K562 (cell line): ENCODE measurements at regions not wholly inside any gene's neighbourhood (a gene's known extent, or its start where the extent isn't known, plus 50 kb on each side); places are given as distances from the start of the nearest gene placed in this dataset.

Experiments
- ATAC-seq: fragments of 200-7000 bp; cut with Tn5 transposase; 3 replicates; pipeline ENCODE4 v1.9.1; 2020; ENCODE audit warnings: moderate library complexity
- BruUV-seq: library from RNA; stranded (reverse); fragments of 400-500 nt; replicated peaks from 2 replicates; lab custom pipeline; 2021; lab: Mats Ljungman, UMichigan
- CTCF ChIA-PET: fragments of 300-600 bp; formaldehyde crosslinking; extraction: SDS; loops from one replicate; lab custom pipeline; 2021; ENCODE audit warnings: low intra/inter-chr PET ratio; lab: Yijun Ruan, JAX
- POLR2A ChIA-PET: fragments of 300-600, 350-650 bp; sonication (Branson Sonifier 250); formaldehyde crosslinking; extraction: SDS; loops from one replicate; lab custom pipeline; 2021; ENCODE audit warnings: antibody characterized with exemption, inconsistent platforms; lab: Yijun Ruan, JAX
- DNase-seq, 4 experiments: peaks; one replicate each; pipeline versions ENCODE4 v3.0.0 to v3.0.0-alpha.2; 2011 to 2018; ENCODE audit warnings: low spot score in 3 of 4, mixed read lengths in 3 of 4; ENCODE audit errors: extremely low read depth in 1 of 4
- FAIRE-seq: peaks from 2 replicates; lab custom pipeline; 2011; peaks lifted over from hg19 to GRCh38; lab: Jason Lieb, UNC
- H2AFZ ChIP-seq: 2 replicates; pipeline ENCODE4 v1.6.0; 2011; ENCODE audit warnings: low read depth, low read length, control low read depth, inconsistent platforms
- H3K27ac ChIP-seq: fragments of 200-600 bp; 3 replicates; pipeline ENCODE4 v1.8.0; 2011; ENCODE audit warnings: low read depth, mild to moderate bottlenecking, control low read depth, inconsistent platforms, low read length, moderate library complexity, mixed read lengths; ENCODE audit errors: extremely low read depth
- H3K27me3 ChIP-seq, 2 experiments: fragments of 300-600 bp in 1 of 2; 2 replicates in 1 of 2; 3 replicates in 1 of 2; pipeline versions ENCODE4 v1.6.0 to v1.8.0; 2011; ENCODE audit warnings: inconsistent platforms in 2 of 2, low read length in 2 of 2, mild to moderate bottlenecking in 1 of 2, mixed read lengths in 1 of 2, moderate library complexity in 1 of 2; ENCODE audit not compliant: control insufficient read depth in 2 of 2, insufficient read depth in 2 of 2
- H3K36me3 ChIP-seq: fragments of 300-600 bp; 3 replicates; pipeline ENCODE4 v1.8.0; 2011; ENCODE audit warnings: mild to moderate bottlenecking, low read length, inconsistent platforms; ENCODE audit not compliant: control insufficient read depth, insufficient read depth
- H3K4me1 ChIP-seq, 2 experiments: fragments of 200-600 bp in 1 of 2; replicated peaks in 1 of 2; 2 replicates in 1 of 2; 3 replicates in 1 of 2; pipeline versions ENCODE4 v1.5.1 to v1.8.0; 2011; ENCODE audit warnings: inconsistent platforms in 2 of 2, low read length in 2 of 2, mild to moderate bottlenecking in 1 of 2, mixed read lengths in 1 of 2, moderate library complexity in 1 of 2; ENCODE audit not compliant: control insufficient read depth in 2 of 2, insufficient read depth in 2 of 2
- H3K4me2 ChIP-seq: 2 replicates; pipeline ENCODE4 v1.6.1; 2011; ENCODE audit warnings: low read length, control low read depth, inconsistent platforms, mixed read lengths; ENCODE audit not compliant: insufficient read depth
- H3K4me3 ChIP-seq: fragments of 200-600 bp; sonication (generic), shearing (Covaris generic); 2 replicates; pipeline ENCODE4 v1.5.1; 2016; ENCODE audit warnings: control low read depth, inconsistent platforms
- H3K79me2 ChIP-seq: fragments of 200-600 bp; 3 replicates; pipeline ENCODE4 v1.8.0; 2011; ENCODE audit warnings: low read length, inconsistent platforms; ENCODE audit not compliant: control insufficient read depth, insufficient read depth
- H3K9ac ChIP-seq, 2 experiments: 2 replicates each; pipeline versions ENCODE4 v1.6.0 to v1.6.1; 2011; ENCODE audit warnings: low read depth in 2 of 2, low read length in 2 of 2, control low read depth in 1 of 2, inconsistent platforms in 1 of 2, mild to moderate bottlenecking in 1 of 2, mixed read lengths in 1 of 2; ENCODE audit not compliant: insufficient read depth in 1 of 2
- H3K9me1 ChIP-seq: one replicate; pipeline ENCODE4 v1.6.0; 2011; ENCODE audit warnings: inconsistent platforms, mild to moderate bottlenecking, low read length, moderate library complexity; ENCODE audit not compliant: control insufficient read depth, insufficient read depth
- H3K9me3 ChIP-seq: replicated peaks from 2 replicates; pipeline ENCODE4 v1.5.1; 2011; ENCODE audit warnings: low read depth, low read length, inconsistent platforms; ENCODE audit not compliant: control insufficient read depth, insufficient read depth
- H4K20me1 ChIP-seq: replicated peaks from 2 replicates; pipeline ENCODE4 v1.6.1; 2011; ENCODE audit warnings: low read length, inconsistent platforms, mixed read lengths; ENCODE audit not compliant: control insufficient read depth, insufficient read depth
- AFF4 ChIP-seq: sonication (generic); formaldehyde crosslinking; IDR thresholded peaks from 2 replicates; pipeline ENCODE4 v1.8.0; 2023; ENCODE audit warnings: mild to moderate bottlenecking, missing genetic modification reagents
- ARID1B ChIP-seq: fragments of 450-650 bp; IDR thresholded peaks from 2 replicates; pipeline ENCODE4 v1.6.1; 2016; ENCODE audit warnings: antibody characterized with exemption, mild to moderate bottlenecking, inconsistent platforms
- CCNT2 ChIP-seq: IDR thresholded peaks from 2 replicates; pipeline ENCODE4 v1.6.1; 2011; ENCODE audit warnings: borderline replicate concordance, low read depth, mild to moderate bottlenecking, moderate library complexity, mixed read lengths, low read length; ENCODE audit not compliant: insufficient read length; ENCODE audit errors: extremely low read depth
- CXXC5 ChIP-seq: fragments of 250-450 bp; sonication (Bioruptor Pico); IDR thresholded peaks from 2 replicates; pipeline ENCODE4 v1.8.0; 2022; ENCODE audit warnings: inconsistent platforms, mild to moderate bottlenecking, moderate library complexity
- ETS2 ChIP-seq: IDR thresholded peaks from 2 replicates; pipeline ENCODE4 v1.6.1; 2016; ENCODE audit warnings: borderline replicate concordance, missing genetic modification characterization, mild to moderate bottlenecking, moderate library complexity, missing compliant biosample characterization; ENCODE audit not compliant: poor library complexity, severe bottlenecking
- HMG20A ChIP-seq: fragments of 450-650 bp; formaldehyde crosslinking; conservative IDR thresholded peaks from 2 replicates; pipeline ENCODE4 v1.4.0; 2020; ENCODE audit warnings: mild to moderate bottlenecking, mixed read lengths
- HNRNPUL1 ChIP-seq: fragments of 200-400 bp; formaldehyde crosslinking; IDR thresholded peaks from 2 replicates; pipeline ENCODE4 v1.6.1; 2017; ENCODE audit warnings: low read length
- MYNN ChIP-seq, 2 experiments: sonication (generic); formaldehyde crosslinking in 1 of 2; IDR thresholded peaks; 2 replicates each; pipeline versions ENCODE4 v1.5.0 to v1.6.1; 2016 to 2020; ENCODE audit warnings: antibody characterized with exemption in 1 of 2, missing genetic modification reagents in 1 of 2
- PHF21A ChIP-seq: fragments of 450-650 bp; IDR thresholded peaks from 2 replicates; pipeline ENCODE4 v1.6.1; 2017; ENCODE audit warnings: low read depth, borderline replicate concordance
- SOX6 ChIP-seq: fragments of 450-650 bp; IDR thresholded peaks from 2 replicates; pipeline ENCODE4 v1.6.1; 2014; ENCODE audit warnings: mild to moderate bottlenecking
- ZKSCAN3 ChIP-seq: fragments of 250-450 bp; sonication (Bioruptor Pico); IDR thresholded peaks from 2 replicates; pipeline ENCODE4 v1.4.0; 2020
- ZNF175 ChIP-seq: fragments of 200-800 bp; sonication (Bioruptor generic); IDR thresholded peaks from 2 replicates; pipeline ENCODE4 v1.6.1; 2016; ENCODE audit warnings: low read depth, mild to moderate bottlenecking, missing genetic modification characterization, missing compliant biosample characterization
- WGBS: fragments of 100-300 bp; shearing (Covaris generic); methylation state at CpG from one replicate; pipeline ENCODE4 v1.1.6; 2016; ENCODE audit warnings: low coverage, mixed read lengths; ENCODE audit not compliant: insufficient coverage; ENCODE audit errors: missing lambda C conversion rate; 5-methylcytosine and 5-hydroxymethylcytosine counted together
- in situ Hi-C: fragments of 300-500 bp; cut with MboI; formaldehyde crosslinking; loops from 4 replicates; pipeline ENCODE4 v1.15.0; 2018; ENCODE audit warnings: inconsistent platforms, mixed read lengths
- intact Hi-C: fragments of 100-400 bp; cut with micrococcal nuclease; formaldehyde crosslinking; loops from 2 replicates; pipeline ENCODE4 v1.14.2; 2022

GRCh38 chr3:148054999-148055398 lies 642.7 kb upstream of the AGTR1 start:
- H2AFZ ChIP-seq, result no peak overlapping the region
- no peaks in the 10 kb centered on the region for H3K4me1 ChIP-seq
- no peak overlapping the region for H3K9ac ChIP-seq
- no peaks in the 10 kb centered on the region for H3K36me3 ChIP-seq
- H4K20me1 ChIP-seq, result no peaks in the 10 kb centered on the region
- H3K4me3 ChIP-seq, result no peak overlapping the region
- no peaks in the 10 kb centered on the region; the same call in 1 of the 2 replicates for H3K9me3 ChIP-seq
- H3K79me2 ChIP-seq, result no peaks in the 10 kb centered on the region
- BruUV-seq, result no TSS peak
- CTCF ChIA-PET, result no interaction called here
- no peak for FAIRE-seq
- H3K9me1 ChIP-seq, result no peaks in the 10 kb centered on the region
- POLR2A ChIA-PET, result no interaction called here
- 0% methylated on average over 2 of the region's 2 CpGs for WGBS
- TF ChIP-seq SOX6 (no peak), HMG20A (CRISPR knock-in tag) (no peak), MYNN (IDR thresholded peaks at IDR 0.05) (no peak), MYNN (CRISPR knock-in tag; IDR thresholded peaks at IDR 0.05) (no peak), CXXC5 (CRISPR knock-in tag) (no peak), ETS2 (no peak), HNRNPUL1 (no peak), AFF4 (CRISPR knock-in tag) (no peak), PHF21A (no peak), ZNF175 (CRISPR knock-in tag) (no peak), ARID1B (no peak), ZKSCAN3 (CRISPR knock-in tag) (no peak), CCNT2 (no peak)
- no peaks in the 10 kb centered on the region for H3K27me3 ChIP-seq
- no peak overlapping the region for H3K27ac ChIP-seq
- in situ Hi-C loops, result loop anchor here (10.0 kb wide), 1 partner anchor 1350 kb away; no protein-coding TSS in a partner anchor
- H3K4me2 ChIP-seq, result no peak overlapping the region
- intact Hi-C loops, result no loop called here
- no peak for ATAC-seq
- DNase-seq, result no peak
